ENCODE measurements at regions not wholly inside any gene's neighbourhood (a gene's known extent, or its start where the extent isn't known, plus 50 kb on each side); places are given as distances from the start of the nearest gene placed in this dataset.

GRCh38 chr2:8259106-8259840 is 422.6 kb upstream of the ID2 start:
- TF ChIP-seq EZH2 (IDR thresholded peaks at IDR 0.05; ENCODE audit: insufficient read depth, poor library complexity, severe bottlenecking) (no peak), EZH2phosphoT487 (IDR thresholded peaks at IDR 0.05; ENCODE audit: insufficient read depth, low read depth) (no peak)
- Histone ChIP-seq H3F3A (ENCODE audit: insufficient read depth) (no peaks in the 10 kb centered on the region), H3K27me3 (replicated peaks; ENCODE audit: insufficient read depth) (no peaks in the 10 kb centered on the region), H3K4me2 (ENCODE audit: unreplicated experiment) (no peak overlapping the region), H3K79me2 (ENCODE audit: insufficient read depth) (no peaks in the 10 kb centered on the region), H2AFZ (no peak overlapping the region), H3K4me1 (ENCODE audit: insufficient read depth) (no peaks in the 10 kb centered on the region), H3K9ac (no peak overlapping the region), H3K9me2 (ENCODE audit: insufficient read depth) (no peaks in the 10 kb centered on the region), H3K9me3 (ENCODE audit: low read depth) (no peaks in the 10 kb centered on the region), H4K20me1 (ENCODE audit: insufficient read depth) (no peaks in the 10 kb centered on the region), H3K36me3 (ENCODE audit: low read depth) (no peaks in the 10 kb centered on the region), H3K27ac (no peak overlapping the region), H3K4me3 (no peak overlapping the region)
- WGBS, 2 experiments (ENCODE audit: low coverage in 1 of 2, low lambda C conversion rate in 2 of 2, missing lambda C conversion rate in 2 of 2), result 88 to 92% methylated on average over 4 of the region's 4 CpGs
- in situ Hi-C loops (cut with MboI), result no loop called here
- DNase-seq, result no peak

- no peaks in the 10 kb centered on the region for H4K20me1 ChIP-seq (ENCODE audit: insufficient read depth)
- TF ChIP-seq EZH2 (IDR thresholded peaks at IDR 0.05; ENCODE audit: insufficient read depth, poor library complexity, severe bottlenecking), result no peak
- TF ChIP-seq EZH2phosphoT487 (IDR thresholded peaks at IDR 0.05; ENCODE audit: insufficient read depth, low read depth), result no peak
Measured at GRCh38 chr2:8259841-8260178, 422.0 kb upstream of the ID2 start.

GRCh38 chr2:8260213-8260612 is 421.6 kb upstream of the ID2 start:
- WGBS, 2 experiments (ENCODE audit: low coverage in 1 of 2, low lambda C conversion rate in 2 of 2, missing lambda C conversion rate in 2 of 2), result 89 to 90% methylated on average over 11 of the region's 11 CpGs
- Histone ChIP-seq H3K4me2 (ENCODE audit: unreplicated experiment) (no peak overlapping the region), H4K20me1 (ENCODE audit: insufficient read depth) (no peaks in the 10 kb centered on the region), H3K36me3 (ENCODE audit: low read depth) (no peaks in the 10 kb centered on the region), H3K79me2 (ENCODE audit: insufficient read depth) (no peaks in the 10 kb centered on the region), H3K27ac (no peak overlapping the region), H3K27me3 (replicated peaks; ENCODE audit: insufficient read depth) (no peaks in the 10 kb centered on the region), H2AFZ (no peak overlapping the region), H3F3A (ENCODE audit: insufficient read depth) (no peaks in the 10 kb centered on the region), H3K9me3 (ENCODE audit: low read depth) (no peaks in the 10 kb centered on the region), H3K9me2 (ENCODE audit: insufficient read depth) (no peaks in the 10 kb centered on the region), H3K4me3 (no peak overlapping the region), H3K9ac (no peak overlapping the region), H3K4me1 (ENCODE audit: insufficient read depth) (no peaks in the 10 kb centered on the region)
- DNase-seq, result no peak
- TF ChIP-seq EZH2phosphoT487 (IDR thresholded peaks at IDR 0.05; ENCODE audit: insufficient read depth, low read depth), result no peak
- TF ChIP-seq EZH2 (IDR thresholded peaks at IDR 0.05; ENCODE audit: insufficient read depth, poor library complexity, severe bottlenecking), result no peak
- in situ Hi-C loops (cut with MboI), result no loop called here

More at GRCh38 chr2:8259841-8260178, 422.0 kb upstream of the ID2 start:
- no peak overlapping the region for H2AFZ ChIP-seq
- no peak overlapping the region for H3K27ac ChIP-seq
- no peaks in the 10 kb centered on the region for H3F3A ChIP-seq (ENCODE audit: insufficient read depth)
- no peak overlapping the region for H3K4me3 ChIP-seq
- no peaks in the 10 kb centered on the region for H3K9me3 ChIP-seq (ENCODE audit: low read depth)
- no peak overlapping the region for H3K4me2 ChIP-seq (ENCODE audit: unreplicated experiment)
- H3K79me2 ChIP-seq (ENCODE audit: insufficient read depth), result no peaks in the 10 kb centered on the region
- 66 to 69% methylated on average over 5 of the region's 5 CpGs for WGBS, 2 experiments (ENCODE audit: low coverage in 1 of 2, low lambda C conversion rate in 2 of 2, missing lambda C conversion rate in 2 of 2)
- DNase-seq, result no peak
- in situ Hi-C loops (cut with MboI), result no loop called here
- no peaks in the 10 kb centered on the region for H3K27me3 ChIP-seq (replicated peaks; ENCODE audit: insufficient read depth)
- no peaks in the 10 kb centered on the region for H3K9me2 ChIP-seq (ENCODE audit: insufficient read depth)
- no peaks in the 10 kb centered on the region for H3K4me1 ChIP-seq (ENCODE audit: insufficient read depth)
- H3K36me3 ChIP-seq (ENCODE audit: low read depth), result no peaks in the 10 kb centered on the region
- no peak overlapping the region for H3K9ac ChIP-seq

- Histone ChIP-seq H2AFZ (no peak overlapping the region), H4K20me1 (ENCODE audit: insufficient read depth) (no peaks in the 10 kb centered on the region), H3K36me3 (ENCODE audit: low read depth) (no peaks in the 10 kb centered on the region), H3K4me1 (ENCODE audit: insufficient read depth) (peaks cover 7% of the 10 kb centered on the region; the same call in 1 of the 2 replicates), H3K27ac (no peak overlapping the region), H3K9me2 (ENCODE audit: insufficient read depth) (no peaks in the 10 kb centered on the region), H3K79me2 (ENCODE audit: insufficient read depth) (no peaks in the 10 kb centered on the region), H3K4me3 (no peak overlapping the region), H3K27me3 (replicated peaks; ENCODE audit: insufficient read depth) (no peaks in the 10 kb centered on the region), H3F3A (ENCODE audit: insufficient read depth) (no peaks in the 10 kb centered on the region), H3K9ac (no peak overlapping the region), H3K4me2 (ENCODE audit: unreplicated experiment) (no peak overlapping the region), H3K9me3 (ENCODE audit: low read depth) (no peaks in the 10 kb centered on the region)
- 83 to 85% methylated on average over 4 of the region's 4 CpGs for WGBS, 2 experiments (ENCODE audit: low coverage in 1 of 2, low lambda C conversion rate in 2 of 2, missing lambda C conversion rate in 2 of 2)
- no peak for DNase-seq
- TF ChIP-seq EZH2 (IDR thresholded peaks at IDR 0.05; ENCODE audit: insufficient read depth, poor library complexity, severe bottlenecking) (no peak), EZH2phosphoT487 (IDR thresholded peaks at IDR 0.05; ENCODE audit: insufficient read depth, low read depth) (no peak)
- in situ Hi-C loops (cut with MboI), result no loop called here
Measured at GRCh38 chr2:8263901-8264300, 418.0 kb upstream of the ID2 start.

Data from GM23248 (cell line).